Erythroblast (primary cell): ENCODE measurements at regions not wholly inside any gene's neighbourhood (a gene's known extent, or its start where the extent isn't known, plus 50 kb on each side); places are given as distances from the start of the nearest gene placed in this dataset.
"Not testable (repeated sequence)": the region's sequence is repeated elsewhere in the genome, so short reads cannot be mapped to it uniquely, and the experiment has no call there.

Experiments
- DNase-seq, 2 experiments: peaks; one replicate each; lab custom pipeline; 2025; lab: John Stamatoyannopoulos, UW
- GATA1 ChIP-seq: IDR thresholded peaks from 2 replicates; pipeline ENCODE4 v1.6.1; 2011; ENCODE audit warnings: low read depth, mild to moderate bottlenecking, control low read depth, low read length, moderate library complexity
- POLR2A ChIP-seq: IDR thresholded peaks from 2 replicates; pipeline ENCODE4 v1.6.1; 2011; ENCODE audit warnings: mild to moderate bottlenecking, low read length

GRCh38 chr3:6351752-6352151 is 509.2 kb upstream of the GRM7 start:
- DNase-seq = no peak

DNA sequence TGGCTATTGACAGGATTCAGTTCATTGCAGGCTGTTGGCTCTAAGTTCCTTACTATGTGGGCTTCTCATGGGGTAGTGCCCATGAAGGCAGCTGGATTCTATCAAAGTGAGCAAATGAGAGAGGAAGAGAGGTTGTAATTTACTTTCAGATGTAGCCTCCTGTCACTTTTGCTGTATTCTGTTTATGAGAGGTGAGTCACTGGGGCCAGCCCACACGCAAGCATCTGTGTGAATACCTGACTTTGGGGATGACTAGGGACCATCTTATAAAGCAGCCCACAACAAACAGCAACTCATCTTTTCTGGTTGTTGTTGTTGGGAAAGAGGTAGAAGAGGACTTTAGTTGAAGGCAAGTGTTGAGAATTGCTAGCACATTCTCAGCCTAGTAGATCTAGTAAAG is 506.3 kb upstream of the GRM7 start:
- TF ChIP-seq GATA1 = no peak
- TF ChIP-seq POLR2A = no peak

More at GRCh38 chr3:6351752-6352151, 509.2 kb upstream of the GRM7 start:
- TF ChIP-seq GATA1 = no peak
- TF ChIP-seq POLR2A = no peak

GRCh38 chr3:6362406-6362805 is 498.5 kb upstream of the GRM7 start:
- no peak for DNase-seq
- TF ChIP-seq POLR2A = no peak
- TF ChIP-seq GATA1 = no peak

More for the DNA sequence above, 506.3 kb upstream of the GRM7 start:
- no peak for DNase-seq

DNA sequence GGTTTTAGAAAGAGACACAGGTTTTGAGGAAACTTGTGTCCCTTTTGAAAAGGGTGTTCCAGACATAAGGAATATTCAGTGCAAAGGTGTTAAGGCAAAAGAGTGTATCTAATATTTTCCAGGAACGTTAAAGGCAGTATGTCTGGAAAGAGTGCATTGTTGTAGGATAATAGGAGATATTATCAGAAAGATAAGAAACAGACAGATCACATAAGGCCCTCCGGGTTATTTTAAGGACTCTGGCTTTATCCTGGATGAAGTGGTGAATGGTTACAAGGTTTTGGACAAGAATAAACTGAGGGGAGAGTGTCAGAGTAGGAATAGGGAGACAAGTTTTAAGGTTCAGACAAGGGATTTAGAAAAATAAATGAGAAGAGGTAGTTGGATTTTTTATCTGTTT is 493.7 kb upstream of the GRM7 start:
- DNase-seq = no peak
- TF ChIP-seq GATA1 (no peak), POLR2A (no peak)

DNA sequence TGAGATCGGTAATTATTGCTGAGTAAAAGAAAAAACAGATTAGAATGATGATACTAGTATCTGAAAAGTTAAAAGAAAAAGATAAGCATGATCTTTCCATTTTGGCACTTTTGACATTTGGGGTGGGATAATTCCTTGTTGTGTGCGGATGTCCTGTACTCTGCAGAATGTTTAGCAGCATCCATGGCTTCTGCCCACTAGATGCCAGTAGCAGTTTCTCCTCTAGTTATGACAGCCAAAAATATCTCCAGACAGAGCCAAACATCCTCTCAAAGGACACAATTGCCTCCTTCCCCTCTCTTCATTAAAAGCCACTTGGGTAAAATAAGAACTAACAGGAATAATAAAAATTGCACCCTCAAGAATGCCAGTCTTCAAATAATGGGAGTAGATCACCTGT is 468.8 kb upstream of the GRM7 start:
- TF ChIP-seq POLR2A (no peak), GATA1 (no peak)
- DNase-seq = no peak

GRCh38 chr3:6394944-6395343 is 466.0 kb upstream of the GRM7 start:
- DNase-seq = no peak
- TF ChIP-seq GATA1 (no peak), POLR2A (no peak)

DNA sequence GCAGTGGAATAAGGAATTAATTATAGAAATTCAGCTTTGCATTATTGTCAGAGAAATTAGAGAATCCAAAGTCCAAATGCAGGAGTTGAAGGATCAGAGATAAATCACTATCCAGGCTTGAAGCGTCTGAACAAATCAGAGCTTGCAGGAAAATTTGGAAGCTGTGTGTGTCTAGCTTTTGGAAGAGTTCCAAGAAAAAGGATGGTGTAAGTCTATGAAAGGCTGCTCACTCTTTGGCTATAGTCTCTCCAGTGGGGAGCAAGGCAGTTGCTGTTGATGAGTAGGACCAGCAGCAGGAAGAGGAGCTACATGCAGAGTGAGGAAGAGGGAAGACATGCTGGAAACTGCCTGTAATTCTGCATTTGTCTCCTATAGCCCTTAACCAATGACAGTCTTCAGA is 464.3 kb upstream of the GRM7 start:
- no peak for TF ChIP-seq GATA1

GRCh38 chr3:6402666-6403065 is 458.2 kb upstream of the GRM7 start:
- DNase-seq = not testable (repeated sequence)

More for the DNA sequence above, 464.3 kb upstream of the GRM7 start:
- no peak for DNase-seq

- not testable (repeated sequence) for DNase-seq
Observed at GRCh38 chr3:6406923-6407322, 454.0 kb upstream of the GRM7 start.

DNA sequence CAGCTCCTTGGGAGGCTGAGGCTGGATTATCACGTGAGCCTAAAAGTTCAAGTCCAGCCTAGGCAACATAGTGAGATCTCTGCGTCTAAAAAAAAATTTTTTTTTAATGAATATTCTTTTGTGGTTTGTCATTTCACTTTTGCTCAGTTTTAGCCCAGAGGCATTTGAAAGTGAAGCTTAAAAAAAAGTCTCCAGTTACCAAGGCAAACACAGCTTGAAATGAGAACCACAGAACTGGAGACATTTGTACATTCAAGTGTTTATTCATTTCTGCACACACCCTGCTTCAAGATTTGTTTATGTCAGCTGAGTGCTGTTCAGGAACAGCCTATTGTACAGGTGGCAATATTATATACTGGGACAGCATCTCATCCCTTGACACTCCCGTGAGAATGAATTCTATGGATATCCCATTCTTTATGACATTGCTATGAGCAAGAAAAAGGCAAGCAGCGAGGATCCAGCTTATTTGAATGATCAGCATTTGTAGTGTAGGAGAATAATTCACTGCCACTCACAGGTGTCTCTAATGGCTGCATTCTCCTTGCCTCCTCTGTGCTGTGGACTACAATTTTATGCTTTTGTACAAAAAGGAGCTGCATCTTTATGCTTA is 444.8 kb upstream of the GRM7 start:
- no peak for TF ChIP-seq POLR2A
- TF ChIP-seq GATA1 = no peak
- DNase-seq = no peak

- no peak for TF ChIP-seq GATA1
- no peak for TF ChIP-seq POLR2A
- no peak for DNase-seq
Observed at GRCh38 chr3:6417174-6417573, 443.7 kb upstream of the GRM7 start.

DNA sequence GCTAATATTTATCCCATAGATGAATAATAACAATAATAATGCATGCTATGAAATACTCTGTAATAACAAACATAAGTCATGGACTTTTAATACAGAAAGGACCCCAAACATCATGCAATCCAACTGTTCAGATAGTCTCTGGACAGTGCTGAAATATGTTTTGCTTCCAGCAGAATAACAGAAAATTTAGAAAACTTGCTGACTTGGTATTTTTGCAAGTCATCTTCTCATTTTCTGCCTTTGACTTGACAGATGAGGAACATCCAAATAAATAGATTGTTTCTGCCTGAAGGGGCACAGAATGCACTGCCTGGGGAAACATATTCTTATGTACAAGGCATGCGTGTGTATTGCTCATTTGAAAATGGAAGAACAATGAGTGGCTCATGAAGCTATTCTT is 442.4 kb upstream of the GRM7 start:
- TF ChIP-seq GATA1 (no peak), POLR2A (no peak)
- DNase-seq = no peak

DNA sequence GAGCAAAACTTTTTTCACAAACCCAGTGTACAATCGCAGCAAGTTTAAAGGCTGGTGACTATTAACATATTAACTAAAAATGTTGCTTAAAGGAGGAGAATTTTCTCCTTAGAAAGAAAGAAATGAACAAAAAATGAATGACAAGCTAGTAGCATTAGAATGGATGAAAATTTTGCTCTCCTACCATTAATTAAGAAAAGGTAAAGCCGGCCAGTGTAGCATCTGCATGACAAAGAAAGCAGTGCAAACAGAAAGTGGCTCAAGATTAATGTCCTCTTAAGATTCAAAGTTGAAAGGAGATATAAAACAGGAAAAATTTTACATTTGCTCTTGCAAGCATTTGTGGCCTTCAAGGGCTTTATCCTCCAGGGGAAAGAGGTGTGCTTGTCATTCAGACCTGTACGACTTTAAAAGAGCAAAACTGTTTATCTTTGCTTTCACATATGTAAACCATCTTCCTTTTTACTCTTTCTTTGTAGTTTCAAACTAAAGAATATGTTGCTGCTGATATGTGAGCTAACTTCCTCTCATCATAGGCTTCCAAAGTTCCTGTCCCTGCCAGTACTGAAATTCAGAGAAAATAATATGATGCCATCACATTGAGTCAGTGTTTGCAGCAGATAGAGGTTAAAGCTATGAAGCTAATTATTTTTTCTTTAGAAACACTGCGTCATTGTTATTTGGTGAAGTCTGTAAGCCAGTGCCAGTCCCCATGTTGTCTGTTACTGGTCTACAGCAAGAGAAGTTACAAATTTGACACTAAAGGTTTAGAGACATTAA is 439.1 kb upstream of the GRM7 start:
- TF ChIP-seq POLR2A = no peak
- TF ChIP-seq GATA1 = no peak
- DNase-seq = no peak

GRCh38 chr3:6425289-6425820 is 435.6 kb upstream of the GRM7 start:
- TF ChIP-seq GATA1 (no peak), POLR2A (no peak)
- no peak for DNase-seq

GRCh38 chr3:6428276-6428675 is 432.6 kb upstream of the GRM7 start:
- not testable (repeated sequence) for DNase-seq
